ENCODE measurements at regions not wholly inside any gene's neighbourhood (a gene's known extent, or its start where the extent isn't known, plus 50 kb on each side); places are given as distances from the start of the nearest gene placed in this dataset.

- TF ChIP-seq, protein P1, sequence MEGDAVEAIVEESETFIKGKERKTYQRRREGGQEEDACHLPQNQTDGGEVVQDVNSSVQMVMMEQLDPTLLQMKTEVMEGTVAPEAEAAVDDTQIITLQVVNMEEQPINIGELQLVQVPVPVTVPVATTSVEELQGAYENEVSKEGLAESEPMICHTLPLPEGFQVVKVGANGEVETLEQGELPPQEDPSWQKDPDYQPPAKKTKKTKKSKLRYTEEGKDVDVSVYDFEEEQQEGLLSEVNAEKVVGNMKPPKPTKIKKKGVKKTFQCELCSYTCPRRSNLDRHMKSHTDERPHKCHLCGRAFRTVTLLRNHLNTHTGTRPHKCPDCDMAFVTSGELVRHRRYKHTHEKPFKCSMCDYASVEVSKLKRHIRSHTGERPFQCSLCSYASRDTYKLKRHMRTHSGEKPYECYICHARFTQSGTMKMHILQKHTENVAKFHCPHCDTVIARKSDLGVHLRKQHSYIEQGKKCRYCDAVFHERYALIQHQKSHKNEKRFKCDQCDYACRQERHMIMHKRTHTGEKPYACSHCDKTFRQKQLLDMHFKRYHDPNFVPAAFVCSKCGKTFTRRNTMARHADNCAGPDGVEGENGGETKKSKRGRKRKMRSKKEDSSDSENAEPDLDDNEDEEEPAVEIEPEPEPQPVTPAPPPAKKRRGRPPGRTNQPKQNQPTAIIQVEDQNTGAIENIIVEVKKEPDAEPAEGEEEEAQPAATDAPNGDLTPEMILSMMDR (conservative IDR thresholded peaks at IDR 0.05; ENCODE audit: low read depth, low read length): no peak
- no peak for TF ChIP-seq EZH2 (IDR thresholded peaks at IDR 0.05; ENCODE audit: borderline replicate concordance, low read depth, low read length, poor library complexity, severe bottlenecking)
Observed at GRCh38 chr1:172959571-172959970, 91.2 kb downstream of the TNFSF18 start.
